ENCODE measurements at regions not wholly inside any gene's neighbourhood (a gene's known extent, or its start where the extent isn't known, plus 50 kb on each side); places are given as distances from the start of the nearest gene placed in this dataset.

DNA sequence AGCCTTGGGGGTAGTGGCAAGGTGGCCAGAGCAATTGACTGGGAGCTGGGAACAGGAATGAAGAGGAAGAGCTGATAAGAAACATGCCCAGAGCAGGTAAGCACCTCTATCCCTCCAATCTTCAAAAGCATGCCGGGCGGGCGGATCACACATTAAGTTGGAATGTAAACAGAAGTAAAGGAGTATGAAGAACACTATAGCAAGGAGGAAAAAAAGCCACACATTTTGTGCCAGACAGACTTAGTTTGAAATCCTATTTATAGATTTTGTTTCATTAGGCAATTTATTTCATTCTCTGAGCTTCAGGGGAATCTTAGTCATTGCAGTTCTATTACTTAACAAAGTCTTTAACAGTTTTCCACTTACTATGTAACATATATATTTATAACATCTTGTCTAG lies 173.9 kb upstream of the TNC start:
- no peak overlapping the region for H3K9ac ChIP-seq (ENCODE audit: low read depth, low read length, poor library complexity, severe bottlenecking)
- H3F3A ChIP-seq (ENCODE audit: low read depth): no peaks in the 10 kb centered on the region
- no peaks in the 10 kb centered on the region for H3K9me2 ChIP-seq (replicated peaks; ENCODE audit: low read depth, low read length)
- H3K9me3 ChIP-seq (ENCODE audit: insufficient read depth, low read depth, low read length): no peaks in the 10 kb centered on the region
- no peaks in the 10 kb centered on the region for H4K20me1 ChIP-seq (ENCODE audit: insufficient read depth, low read length, poor library complexity, severe bottlenecking)
- no peaks in the 10 kb centered on the region for H3K79me2 ChIP-seq (ENCODE audit: insufficient read depth, low read length)
- H2AFZ ChIP-seq (ENCODE audit: low read length): no peak overlapping the region
- H3K4me1 ChIP-seq (ENCODE audit: insufficient read depth, low read length, poor library complexity, severe bottlenecking): no peaks in the 10 kb centered on the region
- no peak overlapping the region for H3K4me2 ChIP-seq (ENCODE audit: low read depth, low read length, poor library complexity, severe bottlenecking)
- H3K4me3 ChIP-seq (ENCODE audit: low read length, poor library complexity, severe bottlenecking): no peak overlapping the region
- no peaks in the 10 kb centered on the region for H3K36me3 ChIP-seq (ENCODE audit: insufficient read depth, low read length)
- TF ChIP-seq EZH2phosphoT487 (IDR thresholded peaks at IDR 0.05; ENCODE audit: borderline replicate concordance): no peak
- no peak for TF ChIP-seq CTCF (conservative IDR thresholded peaks at IDR 0.05; ENCODE audit: low read length)
- no peaks in the 10 kb centered on the region for H3K27me3 ChIP-seq (ENCODE audit: insufficient read depth, low read length, poor library complexity, severe bottlenecking)

DNA sequence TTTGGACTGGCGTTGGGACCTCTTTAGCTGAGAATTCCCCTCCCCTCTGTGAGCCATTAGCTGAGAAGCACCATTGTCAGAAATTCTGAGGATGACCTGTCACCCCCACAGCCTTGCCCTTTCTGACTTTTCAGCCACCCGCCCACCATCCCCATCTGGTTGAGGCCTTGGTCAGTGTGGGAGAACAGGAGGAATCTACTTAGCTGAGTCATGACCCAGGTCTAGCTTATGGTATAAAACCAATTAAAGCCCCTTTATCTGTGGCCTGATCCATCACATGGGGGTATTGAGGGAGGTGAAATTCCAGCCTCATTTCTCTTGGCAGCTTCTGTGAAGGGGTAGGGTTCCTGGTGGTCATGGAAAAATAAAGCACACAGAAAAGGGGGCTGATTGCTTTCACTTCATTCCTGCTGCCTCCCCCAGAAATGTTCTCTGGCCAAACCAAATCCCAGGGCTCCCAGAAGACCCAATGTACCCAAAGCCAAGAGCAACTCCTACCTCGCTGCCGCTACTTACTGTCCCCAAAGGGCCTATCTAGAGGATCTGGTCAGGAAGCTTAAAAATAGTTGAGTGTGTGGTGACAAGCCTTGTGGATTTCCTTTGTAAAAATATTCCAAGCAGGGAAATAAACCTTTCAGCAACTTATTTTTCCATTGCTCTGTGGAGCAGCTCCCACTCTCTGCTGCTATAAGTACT lies 174.8 kb upstream of the TNC start:
- no peaks in the 10 kb centered on the region for H4K20me1 ChIP-seq (ENCODE audit: insufficient read depth, low read length, poor library complexity, severe bottlenecking)
- H3K4me1 ChIP-seq (ENCODE audit: insufficient read depth, low read length, poor library complexity, severe bottlenecking): no peaks in the 10 kb centered on the region
- no peaks in the 10 kb centered on the region for H3K9me3 ChIP-seq (ENCODE audit: insufficient read depth, low read depth, low read length)
- H2AFZ ChIP-seq (ENCODE audit: low read length): no peak overlapping the region
- no peaks in the 10 kb centered on the region for H3F3A ChIP-seq (ENCODE audit: low read depth)
- no peaks in the 10 kb centered on the region for H3K9me2 ChIP-seq (replicated peaks; ENCODE audit: low read depth, low read length)
- H3K4me2 ChIP-seq (ENCODE audit: low read depth, low read length, poor library complexity, severe bottlenecking): no peak overlapping the region
- H3K4me3 ChIP-seq (ENCODE audit: low read length, poor library complexity, severe bottlenecking): no peak overlapping the region
- no peaks in the 10 kb centered on the region for H3K79me2 ChIP-seq (ENCODE audit: insufficient read depth, low read length)
- no peaks in the 10 kb centered on the region for H3K27me3 ChIP-seq (ENCODE audit: insufficient read depth, low read length, poor library complexity, severe bottlenecking)
- no peak for TF ChIP-seq EZH2phosphoT487 (IDR thresholded peaks at IDR 0.05; ENCODE audit: borderline replicate concordance)
- no peak for TF ChIP-seq CTCF (conservative IDR thresholded peaks at IDR 0.05; ENCODE audit: low read length)
- no peaks in the 10 kb centered on the region for H3K36me3 ChIP-seq (ENCODE audit: insufficient read depth, low read length)
- H3K9ac ChIP-seq (ENCODE audit: low read depth, low read length, poor library complexity, severe bottlenecking): no peak overlapping the region

DNA sequence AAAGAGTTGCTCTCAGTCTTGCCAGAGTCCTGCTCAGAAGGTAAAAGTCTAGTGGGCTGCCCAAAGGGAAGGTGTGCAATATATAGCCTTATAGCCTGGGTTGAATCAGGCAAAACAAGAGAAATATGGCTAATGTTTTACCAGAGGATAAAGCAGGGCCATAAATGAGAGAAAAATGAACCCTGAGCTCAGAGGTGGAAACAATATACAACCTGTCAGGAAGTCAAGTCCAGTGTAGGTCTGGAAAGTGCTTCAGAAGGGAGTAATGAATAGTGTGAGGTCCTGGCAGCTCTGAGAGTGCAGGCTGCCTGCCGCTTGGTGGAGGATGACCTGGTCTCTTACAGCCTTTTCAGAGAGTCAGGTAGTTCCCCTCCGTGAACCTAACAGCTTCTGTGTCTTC lies 177.8 kb upstream of the TNC start:
- Histone ChIP-seq H4K20me1 (ENCODE audit: insufficient read depth, low read length, poor library complexity, severe bottlenecking) (no peaks in the 10 kb centered on the region), H3F3A (ENCODE audit: low read depth) (no peaks in the 10 kb centered on the region), H3K9ac (ENCODE audit: low read depth, low read length, poor library complexity, severe bottlenecking) (no peak overlapping the region), H3K4me2 (ENCODE audit: low read depth, low read length, poor library complexity, severe bottlenecking) (no peak overlapping the region), H3K4me1 (ENCODE audit: insufficient read depth, low read length, poor library complexity, severe bottlenecking) (no peaks in the 10 kb centered on the region), H2AFZ (ENCODE audit: low read length) (no peak overlapping the region), H3K27me3 (ENCODE audit: insufficient read depth, low read length, poor library complexity, severe bottlenecking) (no peaks in the 10 kb centered on the region), H3K4me3 (ENCODE audit: low read length, poor library complexity, severe bottlenecking) (no peak overlapping the region), H3K9me2 (replicated peaks; ENCODE audit: low read depth, low read length) (no peaks in the 10 kb centered on the region), H3K79me2 (ENCODE audit: insufficient read depth, low read length) (no peaks in the 10 kb centered on the region), H3K36me3 (ENCODE audit: insufficient read depth, low read length) (no peaks in the 10 kb centered on the region), H3K9me3 (ENCODE audit: insufficient read depth, low read depth, low read length) (no peaks in the 10 kb centered on the region)
- TF ChIP-seq EZH2phosphoT487 (IDR thresholded peaks at IDR 0.05; ENCODE audit: borderline replicate concordance): no peak
- no peak for TF ChIP-seq CTCF (conservative IDR thresholded peaks at IDR 0.05; ENCODE audit: low read length)

Data from Loucy (cell line).